ENCODE measurements at regions not wholly inside any gene's neighbourhood (a gene's known extent, or its start where the extent isn't known, plus 50 kb on each side); places are given as distances from the start of the nearest gene placed in this dataset.
"Not testable (repeated sequence)": the region's sequence is repeated elsewhere in the genome, so short reads cannot be mapped to it uniquely, and the experiment has no call there.

- no peak for DNase-seq
Measured at GRCh38 chr6:11845664-11846577, 67.3 kb upstream of the ADTRP start.

GRCh38 chr6:11842795-11843194, 64.2 kb upstream of the ADTRP start:
- not testable (repeated sequence) for DNase-seq

- DNase-seq: no peak
Measured at GRCh38 chr6:11835065-11835464, 56.5 kb upstream of the ADTRP start.

- DNase-seq: no peak
Measured at GRCh38 chr6:11833626-11834592, 55.3 kb upstream of the ADTRP start.

- DNase-seq: no peak
Measured at GRCh38 chr6:11831653-11832052, 53.0 kb upstream of the ADTRP start.

- no peak for DNase-seq
Measured at GRCh38 chr6:11830520-11830919, 51.9 kb upstream of the ADTRP start.

GRCh38 chr6:11830105-11830504, 51.5 kb upstream of the ADTRP start:
- no peak for DNase-seq

- no peak for DNase-seq
Measured at GRCh38 chr6:11828262-11828870, 49.8 kb upstream of the ADTRP start.
